Esophagus squamous epithelium (tissue), 4 donors: ENCODE measurements at regions not wholly inside any gene's neighbourhood (a gene's known extent, or its start where the extent isn't known, plus 50 kb on each side); places are given as distances from the start of the nearest gene placed in this dataset.

Experiments
- CTCF ChIP-seq, 6 experiments: fragments of 450-650 bp in 4 of 6; fragments of 200-600 bp in 2 of 6; sonication (generic) in 2 of 6; IDR thresholded peaks; one replicate each; pipeline ENCODE4 v1.5.1; 2016 to 2019; ENCODE audit warnings: antibody characterized with exemption in 6 of 6, mild to moderate bottlenecking in 4 of 6, moderate library complexity in 4 of 6
- POLR2A ChIP-seq, 4 donors: fragments of 450-650 bp; IDR thresholded peaks; one replicate each; pipeline ENCODE4 v1.6.1; 2017; ENCODE audit warnings: antibody characterized with exemption in 4 of 4, mild to moderate bottlenecking in 4 of 4, moderate library complexity in 3 of 4

DNA sequence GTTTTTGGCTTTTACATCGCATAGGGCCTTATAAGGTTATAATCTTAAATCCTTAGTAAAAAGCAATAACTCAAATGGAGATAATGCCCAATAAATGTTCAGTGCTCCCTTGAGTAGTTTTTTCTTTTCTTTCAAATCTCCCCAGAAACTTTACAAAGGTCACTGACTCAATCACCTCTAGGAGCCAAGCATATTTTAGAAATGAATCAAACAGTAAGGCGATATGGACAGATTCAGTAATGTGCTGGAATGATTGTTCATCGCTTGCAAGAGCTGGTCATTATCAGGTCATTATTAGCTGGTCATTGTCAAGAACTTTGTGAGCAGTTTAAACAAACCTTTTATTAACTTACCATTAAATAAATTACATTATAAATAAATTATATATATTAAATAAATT lies 130.4 kb upstream of the SLIT3 start:
- TF ChIP-seq CTCF (IDR thresholded peaks at IDR 0.05) (no peak), POLR2A (IDR thresholded peaks at IDR 0.05) (no peak)
